CD4-positive, CD25-positive, alpha-beta regulatory T cell (primary cell): ENCODE measurements at regions not wholly inside any gene's neighbourhood (a gene's known extent, or its start where the extent isn't known, plus 50 kb on each side); places are given as distances from the start of the nearest gene placed in this dataset.

Source experiments
- ATAC-seq, 2 donors: fragments of 150-1000 bp; cut with Tn5 transposase; one replicate each; pipeline ENCODE4 v1.10.0; 2021; ENCODE audit warnings: low read depth in 2 of 2, moderate number of reproducible peaks in 2 of 2, moderate library complexity in 1 of 2
- DNase-seq, 3 donors: peaks; one replicate each; pipeline versions ENCODE4 v3.0.0 to v3.0.0-alpha.2; 2012 to 2022; ENCODE audit warnings: mixed read lengths in 1 of 3
- H3K27ac ChIP-seq: one replicate; pipeline ENCODE4 v1.7.0; 2013; ENCODE audit warnings: mild to moderate bottlenecking, low read length; ENCODE audit not compliant: insufficient read depth, poor library complexity, severe bottlenecking
- H3K27me3 ChIP-seq: one replicate; pipeline ENCODE4 v1.7.0; 2013; ENCODE audit warnings: low read length; ENCODE audit not compliant: control insufficient read depth, insufficient read depth
- H3K36me3 ChIP-seq: one replicate; pipeline ENCODE4 v1.7.0; 2013; ENCODE audit warnings: mild to moderate bottlenecking, low read length, moderate library complexity; ENCODE audit not compliant: control insufficient read depth, insufficient read depth
- H3K4me1 ChIP-seq: 2 replicates; pipeline ENCODE4 v1.7.0; 2013; ENCODE audit warnings: mild to moderate bottlenecking, low read length; ENCODE audit not compliant: insufficient read depth, control insufficient read depth, poor library complexity, severe bottlenecking
- H3K4me3 ChIP-seq: one replicate; pipeline ENCODE4 v1.7.0; 2013; ENCODE audit warnings: low read depth, mild to moderate bottlenecking, low read length, moderate library complexity
- H3K9me3 ChIP-seq, 2 experiments: 1 replicate in 1 of 2; 2 replicates in 1 of 2; pipeline ENCODE4 v1.7.0; 2013; ENCODE audit warnings: low read length in 2 of 2, mild to moderate bottlenecking in 1 of 2, moderate library complexity in 1 of 2; ENCODE audit not compliant: control insufficient read depth in 2 of 2
- H3K27ac Mint-ChIP-seq, 3 donors: one replicate each; pipeline ENCODE4 v1.8.0; 2020 to 2022; ENCODE audit warnings: mild to moderate bottlenecking in 3 of 3, mixed read lengths in 3 of 3, moderate library complexity in 2 of 3
- H3K27me3 Mint-ChIP-seq: one replicate; pipeline ENCODE4 v1.8.0; 2022; ENCODE audit warnings: mild to moderate bottlenecking, mixed read lengths
- H3K36me3 Mint-ChIP-seq: one replicate; pipeline ENCODE4 v1.8.0; 2020; ENCODE audit warnings: mixed read lengths
- H3K4me1 Mint-ChIP-seq, 4 donors: one replicate each; pipeline ENCODE4 v1.8.0; 2020 to 2022; ENCODE audit warnings: mixed read lengths in 4 of 4, mild to moderate bottlenecking in 1 of 4
- H3K4me3 Mint-ChIP-seq, 4 donors: one replicate each; pipeline ENCODE4 v1.8.0; 2020 to 2022; ENCODE audit warnings: mild to moderate bottlenecking in 4 of 4, mixed read lengths in 4 of 4, moderate library complexity in 3 of 4
- H3K9me3 Mint-ChIP-seq, 7 donors: one replicate each; pipeline ENCODE4 v1.8.0; 2020 to 2022; ENCODE audit warnings: mixed read lengths in 7 of 7, mild to moderate bottlenecking in 3 of 7, moderate library complexity in 2 of 7

GRCh38 chr12:13583630-13584029 is 387.1 kb downstream of the EMP1 start:
- Mint-ChIP-seq H3K27me3 (no peaks in the 10 kb centered on the region), H3K9me3 (peaks cover 0 to 4% (median 0%) of the 10 kb centered on the region in 7 donors), H3K36me3 (no peaks in the 10 kb centered on the region), H3K27ac (no peak overlapping the region), H3K4me1 (no peaks in the 10 kb centered on the region), H3K4me3 (no peak overlapping the region)
- DNase-seq (no peak), ATAC-seq (no peak)
- Histone ChIP-seq H3K27ac (no peak overlapping the region), H3K4me3 (no peak overlapping the region), H3K36me3 (no peaks in the 10 kb centered on the region), H3K27me3 (no peaks in the 10 kb centered on the region), H3K4me1 (no peaks in the 10 kb centered on the region), H3K9me3 (no peaks in the 10 kb centered on the region)

- H3K4me1 ChIP-seq, result no peaks in the 10 kb centered on the region
- Mint-ChIP-seq H3K4me1 (no peaks in the 10 kb centered on the region), H3K36me3 (no peaks in the 10 kb centered on the region), H3K27me3 (no peaks in the 10 kb centered on the region), H3K4me3 (no peak overlapping the region), H3K27ac (no peak overlapping the region), H3K9me3 (peaks cover 0 to 5% (median 0%) of the 10 kb centered on the region in 7 donors)
- no peaks in the 10 kb centered on the region for H3K9me3 ChIP-seq
- no peaks in the 10 kb centered on the region for H3K27me3 ChIP-seq
- no peak overlapping the region for H3K4me3 ChIP-seq
- no peaks in the 10 kb centered on the region for H3K36me3 ChIP-seq
- no peak overlapping the region for H3K27ac ChIP-seq
- no peak for ATAC-seq
- no peak for DNase-seq
These were observed 385.9 kb downstream of the EMP1 start for GRCh38 chr12:13582421-13582820.

GRCh38 chr12:13581031-13581430 is 384.5 kb downstream of the EMP1 start:
- H3K9me3 Mint-ChIP-seq, result peaks cover 0 to 5% (median 0%) of the 10 kb centered on the region in 7 donors
- no peaks in the 10 kb centered on the region for H3K27me3 Mint-ChIP-seq
- H3K4me3 ChIP-seq, result no peak overlapping the region
- no peak overlapping the region for H3K27ac ChIP-seq
- H3K27ac Mint-ChIP-seq, result no peak overlapping the region
- no peaks in the 10 kb centered on the region for H3K36me3 ChIP-seq
- no peaks in the 10 kb centered on the region for H3K4me1 Mint-ChIP-seq
- no peaks in the 10 kb centered on the region for H3K36me3 Mint-ChIP-seq
- no peaks in the 10 kb centered on the region for H3K4me1 ChIP-seq
- no peak overlapping the region for H3K4me3 Mint-ChIP-seq
- no peak for ATAC-seq
- H3K27me3 ChIP-seq, result no peaks in the 10 kb centered on the region
- DNase-seq, result no peak
- no peaks in the 10 kb centered on the region for H3K9me3 ChIP-seq

GRCh38 chr12:13580206-13580605 is 383.7 kb downstream of the EMP1 start:
- Mint-ChIP-seq H3K27ac (no peak overlapping the region), H3K4me1 (no peaks in the 10 kb centered on the region), H3K9me3 (peaks cover 0 to 5% (median 0%) of the 10 kb centered on the region in 7 donors), H3K4me3 (no peak overlapping the region), H3K36me3 (no peaks in the 10 kb centered on the region), H3K27me3 (no peaks in the 10 kb centered on the region)
- Histone ChIP-seq H3K4me3 (no peak overlapping the region), H3K27ac (no peak overlapping the region), H3K36me3 (no peaks in the 10 kb centered on the region), H3K4me1 (no peaks in the 10 kb centered on the region), H3K9me3 (no peaks in the 10 kb centered on the region), H3K27me3 (no peaks in the 10 kb centered on the region)
- ATAC-seq (no peak), DNase-seq (no peak)

DNA sequence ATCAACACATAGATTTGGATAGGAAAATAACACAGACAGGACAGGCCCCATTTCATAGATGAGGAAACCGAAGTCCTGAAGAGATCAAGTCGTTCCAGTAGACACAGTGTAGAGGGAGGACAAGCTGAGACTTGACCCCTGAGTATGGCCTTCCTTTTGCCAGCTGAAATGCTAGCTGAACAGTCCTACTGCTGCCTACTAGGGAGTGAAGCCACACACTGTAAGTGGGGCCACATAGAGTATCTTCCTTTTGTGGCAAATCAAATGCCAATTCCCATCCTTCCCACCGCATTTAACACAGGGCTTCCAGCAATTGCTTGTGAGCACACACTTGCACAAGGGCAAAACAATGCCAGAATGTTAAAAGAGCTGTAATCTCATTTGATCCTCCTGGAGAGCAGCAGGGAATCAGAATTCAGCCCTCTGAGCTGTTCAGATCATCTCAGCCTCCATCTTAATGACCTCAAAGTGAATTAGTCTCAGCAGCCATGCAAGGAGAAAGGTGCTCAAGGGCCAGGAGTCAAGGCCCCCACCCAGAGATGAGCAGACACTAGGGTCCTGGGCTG is 380.5 kb downstream of the EMP1 start:
- H3K27ac ChIP-seq, result no peak overlapping the region
- Mint-ChIP-seq H3K27me3 (no peaks in the 10 kb centered on the region), H3K4me1 (no peaks in the 10 kb centered on the region), H3K27ac (no peak overlapping the region), H3K9me3 (peaks cover 0 to 2% (median 0%) of the 10 kb centered on the region in 7 donors), H3K36me3 (no peaks in the 10 kb centered on the region), H3K4me3 (no peak overlapping the region)
- H3K4me1 ChIP-seq, result no peaks in the 10 kb centered on the region
- H3K36me3 ChIP-seq, result no peaks in the 10 kb centered on the region
- H3K9me3 ChIP-seq, result no peaks in the 10 kb centered on the region
- H3K27me3 ChIP-seq, result no peaks in the 10 kb centered on the region
- DNase-seq (no peak), ATAC-seq (no peak)
- H3K4me3 ChIP-seq, result no peak overlapping the region

DNA sequence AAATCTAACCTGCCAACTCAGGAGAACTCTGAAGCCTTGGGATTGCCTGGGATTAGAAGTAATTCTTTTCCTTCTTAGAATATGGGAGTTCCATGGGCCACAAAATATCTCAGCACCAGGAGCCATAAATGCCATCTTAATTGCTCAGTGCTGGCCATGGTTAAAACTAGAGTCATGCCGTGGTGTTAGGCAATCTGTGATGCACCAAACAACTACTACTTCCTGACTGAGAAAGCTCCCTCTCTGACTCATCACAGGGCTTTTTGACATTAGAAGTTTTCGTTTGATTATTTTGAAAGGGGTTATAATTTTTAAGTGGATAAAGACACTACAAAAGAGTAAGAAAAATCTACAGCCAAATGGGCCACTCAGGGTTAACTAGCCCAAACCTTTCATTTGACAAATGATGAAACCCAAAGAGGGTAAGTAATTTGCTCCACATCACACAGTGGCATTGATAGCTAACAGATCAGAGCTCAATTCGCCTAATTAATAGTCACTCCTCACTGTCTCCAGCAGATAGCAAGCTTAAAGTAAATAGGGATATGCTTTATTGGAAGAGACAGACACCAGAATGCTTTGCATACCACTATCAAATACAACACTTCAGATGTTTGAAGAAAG is 377.3 kb downstream of the EMP1 start:
- Histone ChIP-seq H3K27ac (no peak overlapping the region), H3K4me1 (no peaks in the 10 kb centered on the region), H3K9me3 (no peaks in the 10 kb centered on the region), H3K36me3 (no peaks in the 10 kb centered on the region), H3K27me3 (no peaks in the 10 kb centered on the region), H3K4me3 (no peak overlapping the region)
- ATAC-seq (no peak), DNase-seq (no peak)
- H3K27ac Mint-ChIP-seq, result no peak overlapping the region
- H3K4me1 Mint-ChIP-seq, result no peaks in the 10 kb centered on the region
- no peaks in the 10 kb centered on the region for H3K36me3 Mint-ChIP-seq
- H3K9me3 Mint-ChIP-seq, result peaks cover 0 to 3% (median 0%) of the 10 kb centered on the region in 7 donors
- H3K27me3 Mint-ChIP-seq, result no peaks in the 10 kb centered on the region
- no peak overlapping the region for H3K4me3 Mint-ChIP-seq

DNA sequence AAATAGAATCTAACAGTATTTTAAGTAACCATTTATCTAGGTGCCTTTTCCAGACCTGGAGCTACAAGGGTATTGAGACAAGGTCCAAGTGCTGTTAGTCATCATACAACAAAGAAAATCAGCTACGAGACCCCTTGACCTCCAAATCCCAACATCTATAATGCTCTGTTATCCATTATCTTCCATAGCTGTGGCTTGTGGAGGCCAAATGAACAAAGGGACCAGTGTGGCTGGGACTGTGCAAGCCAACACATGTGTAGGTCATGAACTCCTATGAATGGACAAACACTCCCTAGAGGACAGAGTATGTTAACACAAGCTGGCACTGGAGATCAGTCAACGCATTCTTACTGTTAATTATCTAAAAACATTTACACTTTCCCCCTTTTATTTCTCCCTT is 374.5 kb downstream of the EMP1 start:
- Histone ChIP-seq H3K27me3 (no peaks in the 10 kb centered on the region), H3K36me3 (no peaks in the 10 kb centered on the region), H3K9me3 (no peaks in the 10 kb centered on the region), H3K27ac (no peak overlapping the region), H3K4me1 (no peaks in the 10 kb centered on the region), H3K4me3 (no peak overlapping the region)
- no peak overlapping the region for H3K4me3 Mint-ChIP-seq
- DNase-seq (no peak), ATAC-seq (no peak)
- no peaks in the 10 kb centered on the region for H3K4me1 Mint-ChIP-seq
- no peaks in the 10 kb centered on the region for H3K36me3 Mint-ChIP-seq
- peaks cover 0 to 5% (median 0%) of the 10 kb centered on the region in 7 donors for H3K9me3 Mint-ChIP-seq
- H3K27me3 Mint-ChIP-seq, result no peaks in the 10 kb centered on the region
- no peak overlapping the region for H3K27ac Mint-ChIP-seq

DNA sequence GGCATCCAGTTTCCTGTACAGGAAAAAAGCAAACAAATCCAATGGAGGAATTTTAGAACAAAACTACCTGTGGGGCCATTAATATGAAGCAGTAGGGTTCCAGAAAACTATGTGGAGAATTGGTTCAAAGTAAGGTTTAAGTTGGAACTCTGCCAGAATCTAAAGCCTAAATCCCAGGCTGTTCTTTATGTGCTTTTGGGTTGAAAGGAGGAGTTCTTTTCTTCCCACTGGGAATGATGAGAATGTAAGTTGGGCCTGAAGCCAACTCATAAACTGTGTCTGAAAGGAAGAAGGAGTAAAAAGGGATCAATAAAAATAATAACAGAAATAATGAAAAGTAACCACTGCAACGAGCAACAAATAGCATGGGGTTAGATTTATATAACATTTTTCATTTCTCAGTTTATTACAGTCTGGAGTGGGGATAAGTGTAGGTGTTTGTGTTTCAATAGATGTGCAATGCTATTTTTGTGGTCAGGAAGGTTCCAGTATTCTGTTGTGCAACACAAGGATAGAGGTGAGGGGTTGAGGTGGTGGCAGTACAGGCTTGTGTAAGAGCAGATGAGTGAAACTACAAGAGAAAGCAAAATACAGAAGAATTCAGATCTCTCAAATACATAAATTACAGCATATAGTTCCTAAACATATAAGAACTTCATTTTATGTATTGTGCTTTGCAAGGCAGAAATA is 373.6 kb downstream of the EMP1 start:
- Mint-ChIP-seq H3K4me3 (no peak overlapping the region), H3K27ac (no peak overlapping the region), H3K4me1 (no peaks in the 10 kb centered on the region), H3K36me3 (no peaks in the 10 kb centered on the region), H3K9me3 (peaks cover 0 to 5% (median 0%) of the 10 kb centered on the region in 7 donors), H3K27me3 (no peaks in the 10 kb centered on the region)
- H3K4me1 ChIP-seq, result no peaks in the 10 kb centered on the region
- H3K9me3 ChIP-seq, result no peaks in the 10 kb centered on the region
- no peak for ATAC-seq
- H3K27ac ChIP-seq, result no peak overlapping the region
- DNase-seq, result no peak
- H3K36me3 ChIP-seq, result no peaks in the 10 kb centered on the region
- no peaks in the 10 kb centered on the region for H3K27me3 ChIP-seq
- H3K4me3 ChIP-seq, result no peak overlapping the region
